ENCODE measurements at regions not wholly inside any gene's neighbourhood (a gene's known extent, or its start where the extent isn't known, plus 50 kb on each side); places are given as distances from the start of the nearest gene placed in this dataset.
"Not testable (repeated sequence)": the region's sequence is repeated elsewhere in the genome, so short reads cannot be mapped to it uniquely, and the experiment has no call there.

GRCh38 chr3:89628856-89629670, 521.6 kb downstream of the EPHA3 start:
- no peak for DNase-seq

GRCh38 chr3:89635137-89635536, 527.7 kb downstream of the EPHA3 start:
- no peak for DNase-seq

DNA sequence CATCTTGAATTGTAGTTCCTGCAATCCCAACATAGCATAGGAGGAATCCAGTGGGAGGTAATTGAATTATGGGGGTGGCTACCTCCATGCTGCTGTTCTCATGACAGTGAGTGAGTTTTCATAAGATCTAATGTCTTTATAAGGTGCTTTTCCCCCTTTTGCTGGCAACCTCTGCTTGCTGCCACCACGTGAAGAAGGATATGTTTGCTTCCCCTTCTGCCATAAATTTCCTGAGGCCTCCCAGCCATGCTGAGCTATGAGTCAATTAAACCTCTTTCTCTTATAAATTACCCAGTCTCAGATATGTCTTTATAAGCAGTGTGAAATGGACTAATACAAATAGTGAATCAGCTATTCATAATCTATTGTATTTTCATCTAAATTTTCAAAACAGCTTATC, 537.3 kb downstream of the EPHA3 start:
- DNase-seq = no peak

- DNase-seq = no peak
Observed at GRCh38 chr3:89649431-89649830, 542.0 kb downstream of the EPHA3 start.

DNA sequence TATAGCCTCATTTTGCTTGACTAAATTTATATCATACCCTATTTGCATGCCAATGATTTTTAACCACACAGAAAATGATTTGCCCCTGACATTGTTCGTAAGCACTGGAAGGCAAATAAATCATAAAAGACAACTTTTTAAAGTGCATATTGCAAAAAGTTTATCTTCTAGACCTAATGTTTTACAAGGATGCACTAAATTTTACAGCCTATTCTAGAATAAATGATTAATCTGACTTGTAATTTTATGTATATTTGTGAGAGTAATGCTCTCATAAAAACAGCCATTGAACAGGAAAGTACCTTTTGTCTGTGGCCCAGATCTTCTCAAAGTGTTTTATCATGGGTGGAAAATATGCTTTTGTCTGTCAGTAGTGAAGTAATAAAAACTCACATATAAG, 546.6 kb downstream of the EPHA3 start:
- DNase-seq = no peak

GRCh38 chr3:89656388-89656787, 549.0 kb downstream of the EPHA3 start:
- DNase-seq = no peak

- no peak for DNase-seq
Observed at GRCh38 chr3:89679686-89680085, 572.3 kb downstream of the EPHA3 start.

GRCh38 chr3:89682556-89682955, 575.1 kb downstream of the EPHA3 start:
- DNase-seq = no peak

DNA sequence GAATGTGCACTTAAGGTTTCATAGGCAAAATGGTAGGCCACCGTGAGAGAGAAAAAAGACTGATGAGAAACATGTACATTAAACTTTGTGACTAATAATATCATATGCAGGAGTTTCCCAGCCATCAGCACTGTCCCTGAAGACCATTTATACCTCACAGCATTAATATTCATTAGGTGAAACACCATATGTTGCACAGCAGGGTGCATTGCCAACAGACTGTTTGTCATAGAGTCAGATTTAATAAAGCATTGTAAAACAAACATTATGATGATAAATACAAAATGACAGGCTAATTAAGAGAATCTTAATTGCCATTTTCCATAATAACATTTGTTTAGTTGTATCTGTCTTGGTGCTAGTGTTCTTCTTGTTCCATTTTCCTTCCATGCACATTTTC, 578.3 kb downstream of the EPHA3 start:
- DNase-seq = no peak

- DNase-seq = no peak
Observed at GRCh38 chr3:89690646-89691045, 583.2 kb downstream of the EPHA3 start.

- DNase-seq = no peak
Observed at GRCh38 chr3:89692601-89693000, 585.2 kb downstream of the EPHA3 start.

- DNase-seq = no peak
Observed at GRCh38 chr3:89697321-89697916, 590.0 kb downstream of the EPHA3 start.

GRCh38 chr3:89698208-89698830, 590.9 kb downstream of the EPHA3 start:
- no peak for DNase-seq

- DNase-seq = no peak
Observed at GRCh38 chr3:89699229-89699628, 591.8 kb downstream of the EPHA3 start.

- DNase-seq = no peak
Observed at GRCh38 chr3:89699771-89700170, 592.4 kb downstream of the EPHA3 start.

GRCh38 chr3:89702404-89702803, 595.0 kb downstream of the EPHA3 start:
- no peak for DNase-seq

DNA sequence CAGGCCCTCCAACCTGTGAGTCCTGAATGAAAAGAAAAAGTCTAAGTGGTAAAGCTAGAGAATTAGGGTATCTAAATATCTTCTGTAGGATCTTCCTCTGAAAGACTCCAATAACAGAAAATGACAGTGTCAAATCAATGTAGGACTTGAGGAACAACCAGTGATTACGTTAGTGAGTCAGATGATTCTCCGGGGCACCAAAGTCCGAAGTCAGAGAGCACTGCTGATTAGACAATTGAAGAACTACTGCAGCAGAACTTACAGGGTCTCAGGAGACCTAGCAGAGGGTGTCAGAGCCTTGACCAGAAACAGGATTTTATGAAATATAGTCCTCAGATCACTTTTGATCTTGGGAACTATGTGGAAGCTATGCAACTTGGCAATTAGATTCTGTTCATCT, 605.8 kb downstream of the EPHA3 start:
- DNase-seq = no peak

DNA sequence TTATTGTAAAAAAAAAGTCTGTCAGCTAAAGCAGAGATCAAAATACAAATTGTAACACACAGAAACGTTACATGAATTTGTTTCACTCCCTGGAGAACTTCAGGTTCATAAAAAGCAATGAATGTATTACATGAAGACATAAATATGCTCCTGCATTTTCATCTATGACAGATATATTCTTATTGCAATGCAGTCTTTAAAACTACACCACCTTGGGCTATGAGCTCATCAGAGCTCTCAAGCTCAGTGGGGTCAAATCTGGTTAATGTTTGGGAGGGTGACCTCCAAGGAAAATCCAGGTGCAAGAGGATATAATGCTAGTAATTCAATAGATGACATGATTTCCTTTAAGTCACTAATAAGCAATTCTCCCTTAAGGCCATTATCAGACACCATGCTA, 606.8 kb downstream of the EPHA3 start:
- no peak for DNase-seq

GRCh38 chr3:89740080-89740880, 632.9 kb downstream of the EPHA3 start:
- no peak for DNase-seq

DNA sequence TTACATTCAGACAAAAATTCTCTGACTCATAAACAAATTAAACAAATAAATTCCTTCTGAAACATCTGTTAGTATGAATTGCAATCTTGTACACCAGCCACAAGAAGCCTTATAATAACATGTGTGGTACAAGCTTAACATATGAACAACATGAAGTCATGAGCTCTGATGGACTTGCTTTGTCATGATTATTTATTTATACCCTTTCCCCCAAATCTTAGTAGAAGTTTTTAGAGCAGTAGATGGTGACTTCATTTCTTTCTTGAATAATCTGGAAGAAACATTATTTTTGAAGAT, 633.4 kb downstream of the EPHA3 start:
- no peak for DNase-seq

DNA sequence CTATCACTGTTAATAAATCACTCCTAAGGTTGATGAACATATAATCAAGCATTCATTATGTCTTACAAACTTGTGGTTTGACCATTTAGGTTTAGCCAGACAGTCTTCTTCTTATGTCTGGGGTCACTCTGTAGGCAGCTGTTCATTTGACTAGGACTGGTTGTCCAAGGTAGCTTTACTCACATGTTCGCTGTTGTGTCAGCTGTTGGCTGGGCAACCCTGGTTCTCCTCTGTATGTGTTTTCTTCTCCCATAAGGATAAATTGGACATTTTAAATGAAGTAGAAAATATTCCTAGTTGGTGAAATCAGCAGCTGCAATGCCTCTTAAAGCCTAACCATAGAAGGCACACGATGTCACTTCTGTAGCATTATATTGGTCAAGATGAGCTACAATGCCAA, 635.1 kb downstream of the EPHA3 start:
- DNase-seq = no peak

DNA sequence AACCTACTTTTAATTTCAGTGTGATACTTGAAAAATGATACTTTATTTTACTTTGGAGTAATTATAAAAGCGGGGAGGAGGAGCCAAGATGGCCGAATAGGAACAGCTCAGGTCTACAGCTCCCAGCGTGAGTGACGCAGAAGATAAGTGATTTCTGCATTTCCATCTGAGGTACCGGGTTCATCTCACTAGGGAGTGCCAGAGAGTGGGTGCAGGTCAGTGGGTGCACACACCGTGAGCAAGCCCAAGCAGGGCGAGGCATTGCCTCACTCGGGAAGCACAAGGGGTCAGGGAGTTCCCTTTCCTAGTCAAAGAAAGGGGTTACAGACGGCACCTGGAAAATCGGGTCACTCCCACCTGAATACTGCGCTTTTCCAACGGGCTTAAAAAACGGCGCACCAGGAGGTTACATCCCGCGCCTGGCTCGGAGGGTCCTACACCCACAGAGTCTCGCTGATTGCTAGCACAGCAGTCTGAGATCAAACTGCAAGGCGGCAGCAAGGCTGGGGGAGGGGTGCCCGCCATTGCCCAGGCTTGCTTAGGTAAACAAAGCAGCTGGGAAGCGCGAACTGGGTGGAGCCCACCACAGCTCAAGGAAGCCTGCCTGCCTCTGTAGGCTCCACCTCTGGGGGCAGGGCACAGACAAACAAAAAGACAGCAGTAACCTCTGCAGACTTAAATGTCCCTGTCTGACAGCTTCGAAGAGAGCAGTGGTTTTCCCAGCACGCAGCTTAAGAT, 640.3 kb downstream of the EPHA3 start:
- not testable (repeated sequence) for DNase-seq

- DNase-seq = no peak
Observed at GRCh38 chr3:89762405-89762804, 655.0 kb downstream of the EPHA3 start.

All from suppressor macrophage (primary cell).